Prostate gland (tissue), 2 donors: ENCODE measurements at regions not wholly inside any gene's neighbourhood (a gene's known extent, or its start where the extent isn't known, plus 50 kb on each side); places are given as distances from the start of the nearest gene placed in this dataset.
"Not testable (repeated sequence)": the region's sequence is repeated elsewhere in the genome, so short reads cannot be mapped to it uniquely, and the experiment has no call there.

ENCODE experiments used
- POLR2A ChIP-seq: fragments of 450-650 bp; IDR thresholded peaks from one replicate; pipeline ENCODE4 v1.6.1; 2016; ENCODE audit warnings: antibody characterized with exemption, mild to moderate bottlenecking
- POLR2AphosphoS5 ChIP-seq: sonication (generic); formaldehyde crosslinking; IDR thresholded peaks from one replicate; pipeline ENCODE4 v1.6.1; 2017; ENCODE audit warnings: antibody characterized with exemption
- TF ChIP-seq, protein P1 (sequence below), 4 experiments: fragments of 200-600 bp in 2 of 4; fragments of 450-650 bp in 2 of 4; sonication (generic) in 2 of 4; IDR thresholded peaks; 1 replicate in 3 of 4; 2 replicates in 1 of 4; pipeline ENCODE4 v1.5.1; 2016 to 2019; ENCODE audit warnings: antibody characterized with exemption in 4 of 4, mild to moderate bottlenecking in 2 of 4, moderate library complexity in 2 of 4

DNA sequence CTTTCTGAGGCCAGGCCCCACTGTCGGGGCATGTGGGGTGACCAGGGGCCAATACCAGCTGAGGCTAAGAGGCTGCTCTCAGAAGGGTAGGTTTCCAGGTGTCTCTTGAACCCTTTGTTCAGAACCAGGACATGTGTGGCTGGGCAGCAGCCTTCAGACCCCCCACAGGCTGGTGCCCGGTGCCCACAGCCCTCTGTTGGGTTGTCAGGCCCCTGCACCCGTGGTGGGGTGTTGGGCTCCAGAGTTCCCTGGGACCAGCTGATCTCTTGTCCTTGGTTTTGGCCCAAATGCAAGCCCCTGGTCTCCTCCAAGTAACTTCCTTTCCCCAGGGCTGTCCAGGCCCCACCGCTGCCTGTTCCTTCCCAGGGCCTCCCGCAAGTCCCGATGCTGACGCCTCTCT is 226.0 kb downstream of the TMEM121 start:
- TF ChIP-seq, protein P1, sequence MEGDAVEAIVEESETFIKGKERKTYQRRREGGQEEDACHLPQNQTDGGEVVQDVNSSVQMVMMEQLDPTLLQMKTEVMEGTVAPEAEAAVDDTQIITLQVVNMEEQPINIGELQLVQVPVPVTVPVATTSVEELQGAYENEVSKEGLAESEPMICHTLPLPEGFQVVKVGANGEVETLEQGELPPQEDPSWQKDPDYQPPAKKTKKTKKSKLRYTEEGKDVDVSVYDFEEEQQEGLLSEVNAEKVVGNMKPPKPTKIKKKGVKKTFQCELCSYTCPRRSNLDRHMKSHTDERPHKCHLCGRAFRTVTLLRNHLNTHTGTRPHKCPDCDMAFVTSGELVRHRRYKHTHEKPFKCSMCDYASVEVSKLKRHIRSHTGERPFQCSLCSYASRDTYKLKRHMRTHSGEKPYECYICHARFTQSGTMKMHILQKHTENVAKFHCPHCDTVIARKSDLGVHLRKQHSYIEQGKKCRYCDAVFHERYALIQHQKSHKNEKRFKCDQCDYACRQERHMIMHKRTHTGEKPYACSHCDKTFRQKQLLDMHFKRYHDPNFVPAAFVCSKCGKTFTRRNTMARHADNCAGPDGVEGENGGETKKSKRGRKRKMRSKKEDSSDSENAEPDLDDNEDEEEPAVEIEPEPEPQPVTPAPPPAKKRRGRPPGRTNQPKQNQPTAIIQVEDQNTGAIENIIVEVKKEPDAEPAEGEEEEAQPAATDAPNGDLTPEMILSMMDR (IDR thresholded peaks at IDR 0.05), result not testable (repeated sequence)
- TF ChIP-seq POLR2AphosphoS5, POLR2A: not testable (repeated sequence)
